Stimulated activated CD4-positive, alpha-beta T cell treated with anti-CD3 and anti-CD28 coated beads, Interleukin-2, amount 100 ng/mL, for 24 hours (primary cell): ENCODE measurements at regions not wholly inside any gene's neighbourhood (a gene's known extent, or its start where the extent isn't known, plus 50 kb on each side); places are given as distances from the start of the nearest gene placed in this dataset.

ENCODE experiments used
- DNase-seq, 2 donors: peaks; one replicate each; pipeline ENCODE4 v3.0.0-alpha.2; 2020

DNA sequence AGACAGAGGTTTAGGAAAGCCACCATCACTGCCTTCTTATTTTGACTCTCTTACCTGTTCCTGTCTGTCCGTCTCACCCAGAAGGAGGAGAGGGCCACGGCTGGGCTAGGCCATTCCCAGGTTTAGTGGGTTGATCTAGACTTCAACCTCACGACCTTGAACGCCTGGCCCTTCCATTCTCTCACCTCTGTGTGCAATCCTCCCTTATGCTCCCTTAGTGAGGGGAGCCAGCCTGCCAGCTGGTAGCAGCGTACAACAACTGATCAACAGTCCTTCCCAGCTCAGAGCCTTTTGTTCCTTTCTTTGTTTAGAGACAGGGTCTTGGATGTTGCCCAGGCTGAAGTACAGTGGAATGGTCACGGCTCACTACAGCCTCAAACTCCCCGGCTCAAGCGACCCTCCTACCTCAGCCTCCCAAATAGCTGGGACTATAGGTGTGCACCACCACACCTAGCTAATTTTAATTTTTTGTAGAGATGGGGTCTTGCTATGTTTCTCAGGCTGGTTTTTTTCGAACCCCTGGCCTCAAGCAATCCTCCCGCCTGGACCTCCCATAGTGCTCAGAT lies 123.9 kb downstream of the ZNF664 start:
- DNase-seq: no peak

GRCh38 chr12:124097701-124098100 lies 124.7 kb downstream of the ZNF664 start:
- no peak for DNase-seq

DNA sequence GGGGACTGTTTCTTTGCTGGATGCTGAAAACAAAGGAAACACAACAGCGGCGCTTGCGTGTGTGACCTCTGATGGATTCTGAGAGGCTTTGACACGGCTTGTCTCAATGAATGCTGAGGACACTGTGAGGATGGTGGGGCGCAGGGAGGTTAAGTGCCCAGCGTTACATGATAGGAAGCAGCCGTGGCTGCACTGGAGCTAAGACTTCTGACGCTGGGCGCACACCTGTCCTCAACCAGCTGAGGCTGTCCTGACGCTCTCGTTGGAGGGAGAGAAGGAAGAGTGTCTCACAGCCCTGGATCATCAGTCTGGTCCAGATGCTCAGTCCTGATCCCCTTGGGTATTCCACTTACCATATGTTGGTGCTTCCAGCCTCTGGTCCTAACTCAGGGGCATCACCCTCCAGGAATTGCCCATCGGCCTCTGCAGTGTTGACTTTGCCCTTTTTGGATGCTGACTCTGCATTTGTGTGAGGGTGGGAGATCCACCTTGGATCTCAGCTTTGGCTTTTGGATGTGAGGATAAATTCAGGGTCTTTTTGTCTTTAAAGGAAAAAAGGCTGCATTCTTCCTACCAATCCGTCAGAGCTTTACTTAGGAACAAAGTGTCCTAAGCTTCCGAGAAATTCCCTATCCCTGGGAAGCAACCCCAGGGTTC lies 125.2 kb downstream of the ZNF664 start:
- DNase-seq: no peak

DNA sequence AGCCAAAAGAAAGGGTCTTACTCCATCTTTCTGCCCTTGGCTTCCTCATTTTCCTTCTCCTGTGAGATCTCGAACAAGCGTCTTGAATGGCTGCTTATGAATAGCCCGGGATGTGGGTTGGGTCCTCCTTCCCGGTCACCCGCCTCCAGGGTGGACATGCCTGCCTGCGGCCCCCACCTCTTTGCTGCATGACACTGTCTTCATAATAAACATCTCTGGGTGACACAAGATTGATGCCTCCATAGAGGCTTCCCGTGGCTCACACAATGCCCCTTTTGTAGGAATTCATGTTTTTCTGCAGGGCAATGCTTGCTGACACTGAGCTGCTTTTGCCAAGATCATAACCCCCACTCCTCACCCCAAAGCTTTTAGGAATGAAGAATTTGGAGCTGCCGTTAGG lies 125.9 kb downstream of the ZNF664 start:
- no peak for DNase-seq

- DNase-seq: no peak
These were observed 126.6 kb downstream of the ZNF664 start for GRCh38 chr12:124099661-124100060.

DNA sequence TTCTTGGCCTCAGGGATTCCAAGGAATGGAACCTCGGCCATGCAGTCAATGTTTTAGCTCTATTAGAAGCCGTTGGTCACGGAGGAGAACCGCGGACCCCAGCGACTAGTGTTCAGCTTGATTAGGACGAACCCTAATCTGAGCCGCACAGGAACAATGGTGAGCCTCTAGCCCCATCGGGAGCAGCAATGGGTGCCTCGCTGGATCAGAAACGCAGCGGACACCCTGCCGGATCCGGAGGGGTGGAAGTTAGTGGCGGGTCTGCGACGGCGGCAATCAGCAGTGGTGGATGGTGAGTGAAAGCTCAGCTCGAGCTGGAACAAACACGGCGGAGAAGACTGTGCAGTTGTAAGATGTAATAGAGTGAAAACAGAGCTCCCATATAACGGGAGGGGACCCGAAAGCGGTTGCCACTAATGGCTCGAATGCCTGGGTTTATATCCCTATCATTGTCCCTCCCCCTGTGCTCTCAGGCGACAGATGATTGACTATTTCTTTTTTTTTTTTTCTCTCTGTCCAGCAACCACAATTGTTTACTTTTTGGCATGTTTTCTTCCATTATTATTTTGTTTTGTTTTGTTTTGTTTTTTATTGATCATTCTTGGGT lies 127.7 kb downstream of the ZNF664 start:
- no peak for DNase-seq

- no peak for DNase-seq
These were observed 132.5 kb downstream of the ZNF664 start for GRCh38 chr12:124105546-124105945.

DNA sequence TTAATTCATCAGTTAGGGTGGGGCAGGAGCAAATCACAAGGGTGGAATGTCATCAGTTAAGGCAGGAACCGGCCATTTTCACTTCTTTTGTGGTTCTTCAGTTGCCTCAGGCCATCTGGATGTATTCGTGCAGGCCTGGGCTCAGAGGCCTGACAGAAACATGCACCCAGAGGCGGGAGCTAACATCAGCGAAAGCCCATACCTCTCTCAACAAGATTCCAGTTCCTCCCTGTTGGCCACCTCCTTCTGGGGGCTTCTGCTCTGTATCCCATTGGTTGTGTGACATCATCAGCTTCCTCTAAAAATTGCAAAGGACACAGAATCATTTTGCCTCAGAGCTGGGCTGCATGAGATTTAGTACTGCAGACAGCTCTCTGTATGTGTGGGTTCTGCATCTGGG lies 134.3 kb downstream of the ZNF664 start:
- DNase-seq: no peak

- peak in 1 of 2 donors; percentile 4 for DNase-seq
These were observed 136.7 kb downstream of the ZNF664 start for GRCh38 chr12:124109760-124110159.

- DNase-seq: no peak
These were observed 137.4 kb downstream of the ZNF664 start for GRCh38 chr12:124110372-124110883.

DNA sequence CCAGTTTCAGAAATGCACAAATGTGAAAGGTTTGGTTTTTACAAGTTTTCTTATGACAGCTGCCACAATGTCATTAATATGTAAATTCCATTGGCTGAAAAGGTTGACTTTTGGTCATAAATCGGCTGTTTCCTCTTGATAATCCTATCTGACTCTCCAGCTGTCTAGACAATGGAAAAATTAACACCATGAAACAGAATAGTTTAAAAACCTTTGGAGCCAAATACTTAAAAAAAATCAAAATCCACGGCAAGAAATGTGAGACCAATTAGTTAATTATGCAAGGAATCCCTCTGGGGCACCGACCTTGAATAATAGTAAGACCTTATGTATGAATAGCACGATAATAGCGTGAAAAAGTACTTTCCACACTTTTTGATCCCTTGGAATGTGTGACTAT lies 138.0 kb downstream of the ZNF664 start:
- DNase-seq: no peak

DNA sequence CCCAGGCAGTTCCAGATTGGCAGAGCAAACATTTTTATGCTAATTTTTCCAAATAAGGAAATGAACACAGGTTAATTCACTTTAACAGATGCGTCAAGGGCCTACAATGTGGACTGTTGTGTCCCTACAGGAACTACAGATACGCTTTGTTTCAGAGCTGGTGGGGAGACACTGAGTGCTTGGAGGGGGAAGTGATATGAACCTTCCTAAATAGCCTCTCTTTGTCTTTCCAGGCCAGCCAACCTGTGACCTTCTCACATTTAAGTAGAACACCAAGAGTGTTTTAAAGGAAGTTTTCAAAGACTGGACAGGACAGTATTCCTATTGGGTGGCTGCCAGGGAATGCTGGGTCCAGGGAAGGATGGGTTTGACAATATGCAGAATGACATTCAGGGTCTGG lies 141.3 kb downstream of the ZNF664 start:
- no peak for DNase-seq

- DNase-seq: no peak
These were observed 142.5 kb downstream of the ZNF664 start for GRCh38 chr12:124115496-124115895.

DNA sequence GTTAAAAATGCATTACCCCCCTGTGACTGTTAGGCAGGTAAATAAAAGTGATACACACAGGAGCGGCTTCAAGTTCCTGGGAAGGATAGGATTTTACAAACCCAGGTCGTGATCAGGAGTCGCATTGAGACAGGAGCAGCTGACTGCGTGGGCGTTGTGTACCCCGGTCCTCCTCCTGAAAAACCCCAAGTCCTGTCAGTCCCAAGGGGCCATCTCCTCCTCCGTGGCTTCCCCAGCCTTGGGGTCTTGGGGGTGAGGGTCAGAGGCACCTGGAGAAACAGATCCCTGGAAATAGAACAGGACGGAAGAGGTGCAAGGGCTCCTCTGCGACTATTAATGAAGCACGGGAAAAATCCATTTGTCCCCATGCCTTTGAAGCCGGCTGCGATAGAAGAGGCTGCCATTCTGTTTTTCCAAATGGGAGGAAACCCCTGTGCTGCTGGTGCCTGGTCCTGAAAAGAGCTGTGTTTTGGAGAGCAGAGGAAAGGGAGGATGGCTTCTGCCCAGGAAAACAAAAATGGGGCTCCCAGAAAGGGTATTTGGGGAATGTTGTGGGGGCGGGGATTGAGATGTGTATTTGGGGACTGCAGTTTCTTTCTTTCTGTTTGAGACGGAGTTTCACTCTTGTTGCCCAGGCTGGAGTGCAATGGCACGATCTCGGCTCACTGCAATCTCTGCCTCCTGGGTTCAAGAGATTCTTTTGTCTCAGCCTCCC lies 143.1 kb downstream of the ZNF664 start:
- no peak for DNase-seq

DNA sequence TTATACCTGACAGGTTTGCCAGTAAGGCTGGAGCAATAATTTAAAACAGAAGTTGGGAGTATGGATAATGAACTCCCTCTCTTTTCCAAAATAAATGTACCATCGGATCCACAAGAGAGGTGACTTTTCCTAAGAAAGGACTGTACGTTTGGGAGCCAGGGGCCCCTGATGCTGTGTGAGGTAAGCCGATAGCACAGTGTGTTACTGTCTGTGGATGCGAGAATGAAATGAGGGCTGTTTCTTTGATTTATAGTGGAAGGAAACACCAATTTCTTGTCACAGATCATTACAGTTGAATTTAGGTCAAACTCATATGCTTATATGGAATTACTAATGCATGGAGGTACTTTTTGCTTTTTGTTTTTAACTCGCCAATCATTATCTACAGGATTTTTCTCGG lies 147.7 kb downstream of the ZNF664 start:
- DNase-seq: no peak

DNA sequence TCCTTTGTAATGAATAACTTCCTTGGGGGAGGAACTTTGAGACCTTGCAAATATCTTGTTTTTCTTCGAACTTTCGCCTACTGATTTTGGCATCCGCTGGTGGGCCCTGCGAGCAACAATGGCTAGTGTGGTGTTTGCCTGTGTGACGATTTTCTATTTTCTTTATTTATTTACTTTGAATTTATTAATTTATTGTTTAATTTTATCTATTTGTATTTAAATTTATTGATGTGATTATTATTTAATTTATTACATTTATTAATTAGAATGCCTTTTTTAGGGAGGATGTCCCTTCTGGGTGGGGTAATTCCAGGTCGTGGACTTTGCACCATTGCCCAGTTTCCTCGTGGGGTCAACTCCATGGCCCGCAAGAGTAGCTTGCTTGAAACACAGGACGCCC lies 149.7 kb downstream of the ZNF664 start:
- DNase-seq: no peak

DNA sequence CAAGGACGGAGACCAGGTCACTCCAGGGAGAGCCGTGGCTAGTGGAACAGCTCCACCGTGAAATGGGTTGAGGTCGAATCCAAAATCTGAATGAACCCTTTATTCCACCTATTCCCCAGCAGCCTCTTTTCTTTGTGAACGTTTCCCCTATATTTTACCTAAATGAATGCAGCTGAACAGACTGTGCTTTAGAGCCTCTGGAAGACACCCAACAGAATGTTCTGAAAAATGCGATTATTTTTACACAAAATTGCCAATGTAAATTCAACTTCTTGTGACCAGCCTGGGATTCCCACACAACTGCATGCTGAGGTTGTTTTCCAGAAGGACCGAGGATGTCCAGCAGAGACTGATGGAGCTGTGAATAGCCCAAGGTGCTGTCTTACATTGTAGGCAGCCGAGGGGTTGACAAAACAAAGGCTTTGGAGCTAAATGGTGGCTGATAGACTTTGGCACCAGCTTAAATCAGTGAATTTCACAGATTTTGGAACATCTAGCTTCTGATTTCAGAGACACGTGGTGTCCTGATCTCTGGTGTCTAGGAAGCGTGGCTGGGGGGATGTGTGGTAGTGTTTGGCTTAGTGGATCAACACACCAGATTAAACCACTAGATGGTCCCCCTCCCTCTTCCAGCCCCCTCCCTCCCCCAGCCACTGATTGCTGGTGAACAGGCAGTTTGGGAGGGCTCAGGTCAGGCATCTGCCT lies 150.4 kb downstream of the ZNF664 start:
- no peak for DNase-seq

DNA sequence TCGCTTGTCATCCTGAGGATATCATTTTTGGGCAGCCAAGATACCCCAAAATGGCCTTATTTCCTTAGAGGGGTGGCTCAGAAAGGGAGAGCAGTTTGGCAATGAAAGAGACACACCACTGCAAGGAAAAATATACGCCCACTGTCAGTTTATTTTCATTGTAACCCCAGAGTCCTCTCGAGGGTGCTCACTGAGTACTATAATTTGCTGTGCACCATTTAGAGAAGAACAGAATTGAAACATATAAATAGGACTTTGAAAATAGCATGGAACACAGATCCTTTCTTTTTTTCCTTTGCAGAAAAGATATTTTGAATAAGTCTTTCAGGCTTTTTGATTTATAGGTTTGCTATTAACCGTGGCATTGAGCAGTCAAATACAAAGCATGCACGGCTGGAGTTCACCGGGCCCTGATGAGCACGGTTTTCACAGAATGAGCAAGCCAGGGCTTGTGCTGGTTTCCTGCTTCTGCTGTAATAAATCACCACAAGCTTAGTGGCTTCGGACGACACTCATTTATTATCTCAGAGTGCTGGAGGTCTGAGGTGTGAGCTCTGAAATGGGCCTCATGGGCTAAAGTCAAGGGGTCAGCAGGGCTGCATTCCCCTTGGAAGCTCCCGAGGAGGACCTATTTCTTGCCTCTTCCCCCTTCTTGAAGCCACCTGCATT lies 152.3 kb downstream of the ZNF664 start:
- DNase-seq: no peak

DNA sequence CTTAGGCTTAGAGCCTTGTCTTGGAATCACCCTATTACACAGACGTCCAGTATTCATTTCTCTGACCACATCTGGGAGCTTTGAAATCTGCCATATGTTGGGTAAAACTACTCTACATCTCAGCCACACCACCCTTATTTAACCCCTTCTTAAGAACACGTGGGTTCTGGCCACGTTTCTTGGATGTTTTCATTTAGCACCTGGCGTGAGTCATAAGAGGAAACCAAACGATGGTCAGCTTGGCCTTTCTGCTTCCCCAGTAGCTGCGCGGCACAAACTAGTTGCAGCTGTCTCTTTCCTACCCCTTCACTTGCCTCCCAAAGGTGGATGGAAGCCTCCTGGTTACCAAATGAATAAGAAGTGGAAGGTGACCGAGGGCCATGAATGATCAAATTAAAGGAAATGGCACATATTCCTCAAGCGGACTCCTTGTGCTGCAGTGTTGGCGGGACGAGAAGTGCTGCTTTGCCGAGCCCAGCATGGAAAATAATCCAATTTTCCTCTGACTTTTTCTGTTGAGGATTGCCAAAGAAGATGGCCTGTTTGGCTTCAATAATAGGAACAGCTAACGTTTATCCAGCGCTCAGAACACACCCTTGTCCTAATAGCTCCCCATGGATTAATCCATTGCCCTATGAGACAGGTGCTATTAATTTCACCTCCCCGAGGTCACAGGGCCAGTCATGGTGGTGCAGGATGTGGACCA lies 154.1 kb downstream of the ZNF664 start:
- DNase-seq: no peak

DNA sequence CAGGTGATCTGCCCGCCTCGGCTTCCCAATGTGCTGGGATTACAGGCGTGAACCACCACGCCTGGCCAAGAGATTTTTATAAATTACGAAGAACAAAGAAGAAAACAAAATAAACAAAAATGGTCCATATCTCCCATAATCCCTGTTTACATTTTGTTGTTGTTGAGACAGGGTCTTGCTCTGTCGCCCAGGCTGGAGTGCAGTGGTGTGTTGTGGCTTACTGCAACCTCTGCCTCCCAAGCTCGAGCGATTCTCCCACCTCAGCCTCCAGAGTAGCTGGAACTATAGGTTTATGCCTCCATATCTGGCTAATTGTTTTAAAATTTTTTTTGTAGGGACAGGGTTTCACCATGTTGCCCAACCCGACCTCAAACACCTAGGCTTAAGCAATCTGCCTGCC lies 156.1 kb downstream of the ZNF664 start:
- no peak for DNase-seq

DNA sequence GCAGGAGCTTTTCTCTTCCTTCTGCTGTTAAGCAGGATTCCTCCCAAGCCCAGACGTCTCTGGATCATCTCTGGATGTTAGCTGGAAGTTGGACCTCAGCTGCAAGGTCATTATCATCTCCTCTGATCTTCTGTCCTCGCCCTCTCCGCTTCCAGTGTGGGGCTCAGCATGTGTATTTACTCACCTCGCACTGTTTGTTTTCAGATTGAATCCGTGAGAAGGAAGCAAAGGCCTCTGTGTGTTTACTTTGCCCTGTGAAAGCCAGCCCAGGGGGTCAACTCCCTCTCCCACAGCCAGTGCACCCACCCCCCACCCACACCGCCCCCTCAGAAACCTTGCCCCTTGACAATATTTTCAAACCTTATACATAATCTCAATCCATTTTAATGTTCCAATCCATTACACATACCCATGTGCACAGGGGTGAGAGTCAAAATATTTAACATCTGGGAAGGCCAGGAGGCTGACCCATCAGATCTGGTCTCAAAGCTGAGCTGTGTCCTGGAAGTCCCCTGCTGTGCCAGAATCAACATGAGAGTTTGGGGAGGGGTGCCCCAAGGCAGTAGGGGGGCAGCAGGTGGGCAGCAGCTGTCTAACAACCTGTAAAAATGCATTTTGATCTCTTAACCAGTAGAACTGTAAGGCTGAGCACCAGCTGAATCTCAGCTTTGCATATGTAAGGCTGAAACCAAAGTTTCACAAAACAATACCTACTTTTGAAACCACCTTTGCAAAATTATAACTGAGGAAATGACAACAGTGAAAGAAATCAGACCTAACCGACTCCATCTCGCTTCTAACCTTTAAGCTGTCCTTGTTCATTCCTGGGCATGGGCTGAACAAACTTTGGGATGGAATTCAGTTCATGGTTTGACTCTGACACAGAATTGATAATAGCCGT lies 157.9 kb downstream of the ZNF664 start:
- DNase-seq: no peak
